IMR-90 (cell line): ENCODE measurements at regions not wholly inside any gene's neighbourhood (a gene's known extent, or its start where the extent isn't known, plus 50 kb on each side); places are given as distances from the start of the nearest gene placed in this dataset.

Source experiments
- ATAC-seq: fragments of 200-7000 bp; cut with Tn5 transposase; 2 replicates; pipeline ENCODE4 v1.9.1; 2020; ENCODE audit warnings: low read depth, mild to moderate bottlenecking, moderate library complexity
- BruUV-seq: library from RNA; stranded (reverse); fragments of 400-500 nt; replicated peaks from 2 replicates; lab custom pipeline; 2021; lab: Mats Ljungman, UMichigan
- CTCF ChIA-PET: fragments of 300-600 bp; formaldehyde crosslinking; extraction: SDS; loops from one replicate; lab custom pipeline; 2021; ENCODE audit warnings: antibody characterized with exemption; lab: Yijun Ruan, JAX
- POLR2A ChIA-PET: fragments of 300-600 bp; sonication (Branson Sonifier 250); formaldehyde crosslinking; loops from one replicate; lab custom pipeline; 2022; ENCODE audit warnings: antibody characterized with exemption; ENCODE audit not compliant: unreplicated experiment; lab: Charles Lee
- DNase-seq: peaks from one replicate; pipeline ENCODE4 v3.0.0; 2013
- H2AFZ ChIP-seq: replicated peaks from 2 replicates; pipeline ENCODE3; 2013; ENCODE audit warnings: low read length, mild to moderate bottlenecking; ENCODE audit not compliant: poor library complexity
- H2AK5ac ChIP-seq: 2 replicates; pipeline ENCODE4 v1.6.1; 2013; ENCODE audit warnings: low read depth, low read length, inconsistent platforms
- H2AK9ac ChIP-seq: replicated peaks from 2 replicates; pipeline ENCODE3; 2013; ENCODE audit warnings: mild to moderate bottlenecking, low read depth, low read length, moderate library complexity; ENCODE audit not compliant: poor library complexity
- H2BK120ac ChIP-seq: 2 replicates; pipeline ENCODE4 v1.6.1; 2013; ENCODE audit warnings: low read depth, low read length, inconsistent platforms
- H2BK15ac ChIP-seq: 3 replicates; pipeline ENCODE4 v1.6.1; 2013; ENCODE audit warnings: low read depth, low read length, inconsistent platforms
- H2BK20ac ChIP-seq: 2 replicates; pipeline ENCODE4 v1.6.1; 2013; ENCODE audit warnings: low read depth, mild to moderate bottlenecking, inconsistent platforms, low read length, moderate library complexity
- H2BK5ac ChIP-seq: 2 replicates; pipeline ENCODE4 v1.6.1; 2013; ENCODE audit warnings: mild to moderate bottlenecking, low read depth, low read length, inconsistent platforms; ENCODE audit not compliant: poor library complexity, severe bottlenecking
- H3K14ac ChIP-seq: replicated peaks from 2 replicates; pipeline ENCODE4 v1.6.1; 2013; ENCODE audit warnings: low read depth, low read length, inconsistent platforms
- H3K18ac ChIP-seq: 2 replicates; pipeline ENCODE4 v1.6.1; 2013; ENCODE audit warnings: low read depth, low read length, control low read depth
- H3K23ac ChIP-seq: 2 replicates; pipeline ENCODE4 v1.6.1; 2013; ENCODE audit warnings: low read depth, low read length, inconsistent platforms
- H3K27ac ChIP-seq: 2 replicates; pipeline ENCODE4 v1.5.1; 2013; ENCODE audit warnings: mild to moderate bottlenecking, control low read depth, low read length; ENCODE audit not compliant: insufficient read depth
- H3K27me3 ChIP-seq: 2 replicates; pipeline ENCODE4 v1.6.1; 2013; ENCODE audit warnings: low read length; ENCODE audit not compliant: control insufficient read depth, insufficient read depth
- H3K36me3 ChIP-seq: 2 replicates; pipeline ENCODE4 v1.6.1; 2013; ENCODE audit warnings: low read length, mixed read lengths; ENCODE audit not compliant: control insufficient read depth, insufficient read depth
- H3K4ac ChIP-seq: 2 replicates; pipeline ENCODE4 v1.6.1; 2013; ENCODE audit warnings: low read depth, low read length, inconsistent platforms
- H3K4me1 ChIP-seq: 2 replicates; pipeline ENCODE4 v1.6.1; 2013; ENCODE audit warnings: low read length, mixed read lengths; ENCODE audit not compliant: control insufficient read depth, insufficient read depth
- H3K4me2 ChIP-seq: 2 replicates; pipeline ENCODE4 v1.6.1; 2013; ENCODE audit warnings: low read depth, mild to moderate bottlenecking, control low read depth, low read length, moderate library complexity
- H3K4me3 ChIP-seq: 2 replicates; pipeline ENCODE4 v1.5.1; 2013; ENCODE audit warnings: low read depth, mild to moderate bottlenecking, control low read depth, low read length, moderate library complexity; ENCODE audit not compliant: insufficient read depth
- H3K56ac ChIP-seq: 2 replicates; pipeline ENCODE4 v1.6.1; 2013; ENCODE audit warnings: low read length, inconsistent platforms; ENCODE audit not compliant: insufficient read depth; ENCODE audit errors: extremely low read depth
- H3K79me1 ChIP-seq, 2 experiments: 2 replicates each; pipeline ENCODE4 v1.6.1; 2013; ENCODE audit warnings: low read length in 2 of 2, inconsistent platforms in 1 of 2, low read depth in 1 of 2
- H3K9ac ChIP-seq: 2 replicates; pipeline ENCODE4 v1.6.1; 2013; ENCODE audit warnings: low read depth, low read length, control low read depth
- H3K9me1 ChIP-seq: 2 replicates; pipeline ENCODE4 v1.6.1; 2013; ENCODE audit warnings: low read length, inconsistent platforms; ENCODE audit not compliant: insufficient read depth
- H3K9me3 ChIP-seq: 2 replicates; pipeline ENCODE4 v1.6.1; 2013; ENCODE audit warnings: low read length; ENCODE audit not compliant: control insufficient read depth, insufficient read depth
- H4K20me1 ChIP-seq: 2 replicates; pipeline ENCODE4 v1.6.1; 2013; ENCODE audit warnings: low read length, inconsistent platforms; ENCODE audit not compliant: insufficient read depth
- H4K5ac ChIP-seq: 2 replicates; pipeline ENCODE4 v1.6.1; 2013; ENCODE audit warnings: mild to moderate bottlenecking, low read depth, low read length, control low read depth
- H4K8ac ChIP-seq, 2 experiments: 2 replicates each; pipeline ENCODE4 v1.6.1; 2013; ENCODE audit warnings: low read depth in 2 of 2, low read length in 2 of 2, control low read depth in 1 of 2, inconsistent platforms in 1 of 2
- H4K91ac ChIP-seq: 2 replicates; pipeline ENCODE4 v1.6.1; 2013; ENCODE audit warnings: low read depth, low read length, inconsistent platforms; ENCODE audit not compliant: insufficient read depth
- BHLHE40 ChIP-seq: fragments of 150-350 bp; IDR thresholded peaks from 2 replicates; pipeline ENCODE4 v1.6.1; 2016; ENCODE audit warnings: mild to moderate bottlenecking, low read depth, low read length
- MAFK ChIP-seq: IDR thresholded peaks from 2 replicates; pipeline ENCODE4 v1.6.1; 2012; ENCODE audit warnings: low read depth, low read length, improper control_type of control experiment
- SMC3 ChIP-seq: fragments of 150-350 bp; IDR thresholded peaks from 2 replicates; pipeline ENCODE4 v1.6.1; 2016; ENCODE audit warnings: low read depth, mild to moderate bottlenecking, antibody characterized with exemption, low read length, moderate library complexity
- WGBS, 2 experiments: methylation state at CpG; one replicate each; pipeline versions ENCODE4 v1.1.5 to v1.1.7; 2013; ENCODE audit warnings: missing lambda C conversion rate in 2 of 2; ENCODE audit not compliant: insufficient read length in 1 of 2; ENCODE audit errors: extremely low coverage in 2 of 2; 5-methylcytosine and 5-hydroxymethylcytosine counted together
- dilution Hi-C: fragments of 300-500 bp; cut with HindIII; formaldehyde crosslinking; loops from one replicate; pipeline ENCODE4 v1.14.3; 2018; ENCODE audit warnings: low sequenced_read_pairs; ENCODE audit not compliant: unreplicated experiment
- in situ Hi-C: fragments of 300-500 bp; cut with MboI; formaldehyde crosslinking; loops from 3 replicates; pipeline ENCODE4 v1.14.3; 2019; ENCODE audit warnings: low sequenced_read_pairs, inconsistent platforms, mixed read lengths
- intact Hi-C: fragments of 100-400 bp; cut with micrococcal nuclease; formaldehyde crosslinking; loops from 2 replicates; pipeline ENCODE4 v1.10.0; 2022

- Histone ChIP-seq H3K56ac (no peak overlapping the region), H2BK120ac (no peak overlapping the region), H2BK15ac (no peak overlapping the region), H2AK5ac (no peak overlapping the region), H3K27ac (no peak overlapping the region), H3K4me3 (no peak overlapping the region), H3K4ac (no peak overlapping the region), H3K36me3 (no peaks in the 10 kb centered on the region), H4K91ac (no peak overlapping the region), H3K4me1 (no peaks in the 10 kb centered on the region), H3K23ac (no peak overlapping the region), H3K14ac (no peak overlapping the region), H4K8ac (no peak overlapping the region), H4K5ac (no peak overlapping the region), H3K27me3 (no peaks in the 10 kb centered on the region), H2BK5ac (no peak overlapping the region), H2AFZ (no peak overlapping the region), H3K18ac (no peak overlapping the region), H3K4me2 (no peak overlapping the region), H4K20me1 (no peaks in the 10 kb centered on the region), H3K9ac (no peak overlapping the region), H2BK20ac (no peak overlapping the region), H2AK9ac (no peak overlapping the region), H3K79me1 (no peaks in the 10 kb centered on the region), H3K9me3 (no peaks in the 10 kb centered on the region), H3K9me1 (no peaks in the 10 kb centered on the region)
- in situ Hi-C loops = no loop called here
- DNase-seq (no peak), ATAC-seq (no peak)
- BruUV-seq = no TSS peak
- dilution Hi-C loops = no loop called here
- ChIA-PET CTCF (no interaction called here), POLR2A (interaction anchor here (0.6 kb wide), 1 partner anchor 16 kb away, joined by 3 read pairs; no protein-coding TSS in a partner anchor)
- intact Hi-C loops = no loop called here
- no CpG with 5 or more reads among the region's 4 CpGs for WGBS, 2 experiments
- TF ChIP-seq MAFK = no peak
- TF ChIP-seq SMC3 = no peak
- no peak for TF ChIP-seq BHLHE40
Measured at GRCh38 chr3:118778201-118778600, 256.4 kb downstream of the IGSF11 start.
